GM06990 (cell line): ENCODE measurements at regions not wholly inside any gene's neighbourhood (a gene's known extent, or its start where the extent isn't known, plus 50 kb on each side); places are given as distances from the start of the nearest gene placed in this dataset.
A peak's percentile ranks its signal among the peaks of the same experiment; 100 is the strongest.
"Not testable (repeated sequence)": the region's sequence is repeated elsewhere in the genome, so short reads cannot be mapped to it uniquely, and the experiment has no call there.

Experiments used
- DNase-seq: peaks from one replicate; pipeline ENCODE4 v3.0.0-alpha.2; 2011; ENCODE audit not compliant: insufficient read length; ENCODE audit errors: extremely low read depth
- H3K27me3 ChIP-seq: replicated peaks from 2 replicates; pipeline ENCODE4 v1.6.0; 2011; ENCODE audit warnings: low read length; ENCODE audit not compliant: control insufficient read depth, insufficient read depth
- H3K36me3 ChIP-seq: 2 replicates; pipeline ENCODE4 v1.5.1; 2011; ENCODE audit warnings: low read length; ENCODE audit not compliant: control insufficient read depth, insufficient read depth
- H3K4me3 ChIP-seq: replicated peaks from 2 replicates; pipeline ENCODE4 v1.5.1; 2011; ENCODE audit warnings: low read depth, mild to moderate bottlenecking, control low read depth, low read length
- CTCF ChIP-seq: IDR thresholded peaks from 2 replicates; pipeline ENCODE4 v1.5.1; 2011; ENCODE audit warnings: low read length, control low read depth, mild to moderate bottlenecking, inconsistent platforms; ENCODE audit not compliant: insufficient read depth, poor library complexity, severe bottlenecking

GRCh38 chr12:74015118-74015517 lies 522.5 kb upstream of the ATXN7L3B start:
- no peak for DNase-seq

DNA sequence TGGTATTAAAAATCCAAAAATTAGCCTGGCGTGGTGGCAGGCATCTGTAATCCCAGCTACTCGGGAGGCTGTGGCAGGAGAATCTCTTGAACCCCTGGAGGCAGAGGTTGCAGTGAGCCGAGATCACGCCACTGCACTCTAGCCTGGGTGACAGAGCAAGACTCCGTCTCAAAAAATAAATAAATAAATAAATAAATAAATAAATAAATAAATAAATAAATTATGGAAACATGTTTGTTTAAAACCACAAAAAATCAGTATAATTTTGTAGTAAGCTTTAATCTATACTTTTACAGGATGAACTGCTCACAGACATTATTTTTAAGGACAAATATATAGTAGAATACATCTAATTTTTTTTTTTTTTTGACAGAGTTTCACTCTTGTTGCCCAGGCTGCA lies 521.3 kb upstream of the ATXN7L3B start:
- not testable (repeated sequence) for H3K4me3 ChIP-seq, H3K36me3 ChIP-seq, H3K27me3 ChIP-seq, DNase-seq

More at GRCh38 chr12:74015118-74015517, 522.5 kb upstream of the ATXN7L3B start:
- no peak for TF ChIP-seq CTCF
- Histone ChIP-seq H3K36me3 (no peaks in the 10 kb centered on the region), H3K4me3 (no peak overlapping the region), H3K27me3 (no peaks in the 10 kb centered on the region)

GRCh38 chr12:74018849-74019248 lies 518.8 kb upstream of the ATXN7L3B start:
- H3K27me3 ChIP-seq = no peaks in the 10 kb centered on the region
- DNase-seq = no peak
- TF ChIP-seq CTCF = no peak
- no peaks in the 10 kb centered on the region for H3K36me3 ChIP-seq
- no peak overlapping the region for H3K4me3 ChIP-seq

- H3K27me3 ChIP-seq = no peaks in the 10 kb centered on the region
- DNase-seq = no peak
- TF ChIP-seq CTCF = peak; percentile 78
Measured at GRCh38 chr12:74021937-74022336, 515.7 kb upstream of the ATXN7L3B start.

GRCh38 chr12:74031045-74031444 lies 506.6 kb upstream of the ATXN7L3B start:
- no peak for TF ChIP-seq CTCF
- H3K36me3 ChIP-seq = no peaks in the 10 kb centered on the region
- no peaks in the 10 kb centered on the region for H3K27me3 ChIP-seq
- no peak overlapping the region for H3K4me3 ChIP-seq
- DNase-seq = no peak

More at GRCh38 chr12:74021937-74022336, 515.7 kb upstream of the ATXN7L3B start:
- no peak overlapping the region for H3K4me3 ChIP-seq
- H3K36me3 ChIP-seq = no peaks in the 10 kb centered on the region

GRCh38 chr12:74033531-74033930 lies 504.1 kb upstream of the ATXN7L3B start:
- DNase-seq = no peak
- H3K36me3 ChIP-seq = no peaks in the 10 kb centered on the region
- H3K4me3 ChIP-seq = no peak overlapping the region
- no peaks in the 10 kb centered on the region for H3K27me3 ChIP-seq
- TF ChIP-seq CTCF = no peak

- not testable (repeated sequence) for H3K4me3 ChIP-seq, H3K36me3 ChIP-seq, H3K27me3 ChIP-seq, DNase-seq
Measured at GRCh38 chr12:74039138-74039537, 498.5 kb upstream of the ATXN7L3B start.
